HepG2 (cell line): ENCODE measurements at regions not wholly inside any gene's neighbourhood (a gene's known extent, or its start where the extent isn't known, plus 50 kb on each side); places are given as distances from the start of the nearest gene placed in this dataset.

ENCODE experiments used
- CBX5 ChIP-seq: sonication (generic); formaldehyde crosslinking; IDR thresholded peaks from 2 replicates; pipeline ENCODE4 v1.4.0; 2020; ENCODE audit warnings: missing genetic modification reagents, borderline replicate concordance
- CHD2 ChIP-seq: IDR thresholded peaks from 2 replicates; pipeline ENCODE4 v1.6.1; 2011; ENCODE audit warnings: low read depth, low read length, improper control_type of control experiment
- HDAC2 ChIP-seq: sonication (generic); formaldehyde crosslinking; IDR thresholded peaks from 2 replicates; pipeline ENCODE4 v1.4.0; 2020; ENCODE audit warnings: missing genetic modification reagents
- KLF9 ChIP-seq: IDR thresholded peaks from 2 replicates; pipeline ENCODE4 v1.6.1; 2016; ENCODE audit warnings: low read depth
- LBX2 ChIP-seq: sonication (generic); formaldehyde crosslinking; IDR thresholded peaks from 2 replicates; pipeline ENCODE4 v1.5.0; 2020; ENCODE audit warnings: missing genetic modification reagents, mild to moderate bottlenecking, borderline replicate concordance
- MIER3 ChIP-seq: IDR thresholded peaks from 2 replicates; pipeline ENCODE4 v1.6.1; 2016; ENCODE audit warnings: missing compliant biosample characterization, borderline replicate concordance
- NFIC ChIP-seq: IDR thresholded peaks from 2 replicates; pipeline ENCODE4 v1.6.1; 2012; ENCODE audit warnings: mild to moderate bottlenecking, low read length, inconsistent platforms
- PATZ1 ChIP-seq: sonication (generic); formaldehyde crosslinking; IDR thresholded peaks from 2 replicates; pipeline ENCODE4 v1.4.0; 2020; ENCODE audit warnings: missing genetic modification reagents
- RNF2 ChIP-seq: fragments of 450-650 bp; conservative IDR thresholded peaks from 2 replicates; pipeline ENCODE4 v1.6.1; 2016; ENCODE audit warnings: low read depth
- RXRB ChIP-seq: IDR thresholded peaks from 2 replicates; pipeline ENCODE4 v1.6.1; 2016; ENCODE audit warnings: borderline replicate concordance, missing genetic modification reagents, missing compliant biosample characterization
- SAP130 ChIP-seq: IDR thresholded peaks from 2 replicates; pipeline ENCODE4 v1.6.1; 2016; ENCODE audit warnings: low read depth
- XRCC5 ChIP-seq: fragments of 200-400 bp; formaldehyde crosslinking; optimal IDR thresholded peaks from 2 replicates; pipeline ENCODE3; 2017; ENCODE audit warnings: mild to moderate bottlenecking, low read length
- ZIK1 ChIP-seq: sonication (generic); formaldehyde crosslinking; IDR thresholded peaks from 2 replicates; pipeline ENCODE4 v1.5.0; 2020; ENCODE audit warnings: mild to moderate bottlenecking, low read depth, missing genetic modification reagents, borderline replicate concordance
- ZKSCAN8 ChIP-seq: IDR thresholded peaks from 2 replicates; pipeline ENCODE4 v1.6.1; 2016; ENCODE audit warnings: borderline replicate concordance, missing genetic modification reagents, missing compliant biosample characterization
- ZNF205 ChIP-seq: IDR thresholded peaks from 2 replicates; pipeline ENCODE4 v1.6.1; 2018; ENCODE audit warnings: missing biosample characterization, missing genetic modification reagents
- ZNF251 ChIP-seq: sonication (generic); formaldehyde crosslinking; IDR thresholded peaks from 2 replicates; pipeline ENCODE4 v1.9.0; 2021; ENCODE audit warnings: mild to moderate bottlenecking, missing genetic modification reagents
- ZNF460 ChIP-seq: sonication (generic); formaldehyde crosslinking; IDR thresholded peaks from 2 replicates; pipeline ENCODE4 v1.5.1; 2020; ENCODE audit warnings: missing genetic modification reagents, mild to moderate bottlenecking, borderline replicate concordance
- ZNF703 ChIP-seq: sonication (generic); formaldehyde crosslinking; IDR thresholded peaks from 2 replicates; pipeline ENCODE4 v1.5.1; 2020; ENCODE audit warnings: missing genetic modification reagents, mild to moderate bottlenecking, moderate library complexity, borderline replicate concordance
- TF ChIP-seq, protein P1 (sequence below): sonication (generic); formaldehyde crosslinking; IDR thresholded peaks from 2 replicates; pipeline ENCODE4 v1.8.0; 2022; ENCODE audit warnings: mild to moderate bottlenecking, missing genetic modification reagents, moderate library complexity
- TF ChIP-seq, protein P2 (sequence below): sonication (generic); formaldehyde crosslinking; IDR thresholded peaks from 2 replicates; pipeline ENCODE4 v1.5.1; 2020; ENCODE audit warnings: missing genetic modification reagents, mild to moderate bottlenecking, borderline replicate concordance
- TF ChIP-seq, protein P3 (sequence below): sonication (generic); formaldehyde crosslinking; IDR thresholded peaks from 2 replicates; pipeline ENCODE4 v1.4.0; 2020; ENCODE audit warnings: missing genetic modification reagents, borderline replicate concordance

DNA sequence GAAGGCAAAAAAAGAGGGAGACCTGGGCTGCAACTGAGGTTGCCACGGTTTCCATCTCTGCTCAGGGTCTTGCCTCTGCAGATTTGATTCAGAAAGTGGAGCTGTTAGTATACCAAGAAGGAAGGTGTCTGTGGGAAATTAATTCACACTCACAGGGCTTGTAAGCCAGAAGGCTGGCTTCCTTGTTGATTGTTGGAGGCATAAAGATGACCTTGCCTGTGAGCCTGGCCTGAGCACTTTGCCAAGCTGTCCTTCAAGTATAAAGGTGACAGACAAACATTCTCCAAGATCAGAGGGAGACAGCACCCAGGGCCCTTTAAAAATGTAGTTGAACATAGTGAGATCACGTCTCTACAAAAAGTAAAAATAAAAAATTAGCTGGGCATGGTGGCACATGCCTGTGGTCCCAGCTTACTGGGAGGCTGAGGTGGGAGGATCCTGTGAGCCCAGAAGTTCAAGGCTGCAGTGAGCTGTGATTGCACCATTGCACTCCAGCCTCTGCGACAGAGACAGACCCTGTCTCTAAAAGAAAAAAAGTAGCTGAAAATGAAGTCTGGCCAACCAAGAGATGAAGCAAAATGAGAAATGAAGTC, 91.2 kb upstream of the UXS1 start (continued):
- TF ChIP-seq ZNF703 (CRISPR knock-in tag) (no peak), ZNF205 (no peak), ZNF251 (no peak), ZKSCAN8 (CRISPR knock-in tag) (no peak), SAP130 (CRISPR knock-in tag) (0 out of 2 replicates have a peak, but pooled peaks have one; percentile 16), ZNF460 (CRISPR knock-in tag) (no peak; the same call in 1 of the 2 replicates), NFIC (no peak), XRCC5 (no peak), RXRB (CRISPR knock-in tag) (peak; percentile 74; the same call in 1 of the 2 replicates), ZIK1 (CRISPR knock-in tag) (no peak), CBX5 (0 out of 2 replicates have a peak, but pooled peaks have one; percentile 61), LBX2 (CRISPR knock-in tag) (no peak), CHD2 (no peak), KLF9 (CRISPR knock-in tag) (no peak), PATZ1 (CRISPR knock-in tag) (peak; percentile 41; the same call in 1 of the 2 replicates), MIER3 (CRISPR knock-in tag) (0 out of 2 replicates have a peak, but pooled peaks have one; percentile 17), RNF2 (no peak), HDAC2 (peak; percentile 64)
- TF ChIP-seq, protein P1, sequence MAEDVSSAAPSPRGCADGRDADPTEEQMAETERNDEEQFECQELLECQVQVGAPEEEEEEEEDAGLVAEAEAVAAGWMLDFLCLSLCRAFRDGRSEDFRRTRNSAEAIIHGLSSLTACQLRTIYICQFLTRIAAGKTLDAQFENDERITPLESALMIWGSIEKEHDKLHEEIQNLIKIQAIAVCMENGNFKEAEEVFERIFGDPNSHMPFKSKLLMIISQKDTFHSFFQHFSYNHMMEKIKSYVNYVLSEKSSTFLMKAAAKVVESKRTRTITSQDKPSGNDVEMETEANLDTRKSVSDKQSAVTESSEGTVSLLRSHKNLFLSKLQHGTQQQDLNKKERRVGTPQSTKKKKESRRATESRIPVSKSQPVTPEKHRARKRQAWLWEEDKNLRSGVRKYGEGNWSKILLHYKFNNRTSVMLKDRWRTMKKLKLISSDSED (CRISPR knock-in tag): no peak
- TF ChIP-seq, protein P2, sequence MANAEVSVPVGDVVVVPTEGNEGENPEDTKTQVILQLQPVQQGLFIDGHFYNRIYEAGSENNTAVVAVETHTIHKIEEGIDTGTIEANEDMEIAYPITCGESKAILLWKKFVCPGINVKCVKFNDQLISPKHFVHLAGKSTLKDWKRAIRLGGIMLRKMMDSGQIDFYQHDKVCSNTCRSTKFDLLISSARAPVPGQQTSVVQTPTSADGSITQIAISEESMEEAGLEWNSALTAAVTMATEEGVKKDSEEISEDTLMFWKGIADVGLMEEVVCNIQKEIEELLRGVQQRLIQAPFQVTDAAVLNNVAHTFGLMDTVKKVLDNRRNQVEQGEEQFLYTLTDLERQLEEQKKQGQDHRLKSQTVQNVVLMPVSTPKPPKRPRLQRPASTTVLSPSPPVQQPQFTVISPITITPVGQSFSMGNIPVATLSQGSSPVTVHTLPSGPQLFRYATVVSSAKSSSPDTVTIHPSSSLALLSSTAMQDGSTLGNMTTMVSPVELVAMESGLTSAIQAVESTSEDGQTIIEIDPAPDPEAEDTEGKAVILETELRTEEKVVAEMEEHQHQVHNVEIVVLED (CRISPR knock-in tag): no peak
- TF ChIP-seq, protein P3, sequence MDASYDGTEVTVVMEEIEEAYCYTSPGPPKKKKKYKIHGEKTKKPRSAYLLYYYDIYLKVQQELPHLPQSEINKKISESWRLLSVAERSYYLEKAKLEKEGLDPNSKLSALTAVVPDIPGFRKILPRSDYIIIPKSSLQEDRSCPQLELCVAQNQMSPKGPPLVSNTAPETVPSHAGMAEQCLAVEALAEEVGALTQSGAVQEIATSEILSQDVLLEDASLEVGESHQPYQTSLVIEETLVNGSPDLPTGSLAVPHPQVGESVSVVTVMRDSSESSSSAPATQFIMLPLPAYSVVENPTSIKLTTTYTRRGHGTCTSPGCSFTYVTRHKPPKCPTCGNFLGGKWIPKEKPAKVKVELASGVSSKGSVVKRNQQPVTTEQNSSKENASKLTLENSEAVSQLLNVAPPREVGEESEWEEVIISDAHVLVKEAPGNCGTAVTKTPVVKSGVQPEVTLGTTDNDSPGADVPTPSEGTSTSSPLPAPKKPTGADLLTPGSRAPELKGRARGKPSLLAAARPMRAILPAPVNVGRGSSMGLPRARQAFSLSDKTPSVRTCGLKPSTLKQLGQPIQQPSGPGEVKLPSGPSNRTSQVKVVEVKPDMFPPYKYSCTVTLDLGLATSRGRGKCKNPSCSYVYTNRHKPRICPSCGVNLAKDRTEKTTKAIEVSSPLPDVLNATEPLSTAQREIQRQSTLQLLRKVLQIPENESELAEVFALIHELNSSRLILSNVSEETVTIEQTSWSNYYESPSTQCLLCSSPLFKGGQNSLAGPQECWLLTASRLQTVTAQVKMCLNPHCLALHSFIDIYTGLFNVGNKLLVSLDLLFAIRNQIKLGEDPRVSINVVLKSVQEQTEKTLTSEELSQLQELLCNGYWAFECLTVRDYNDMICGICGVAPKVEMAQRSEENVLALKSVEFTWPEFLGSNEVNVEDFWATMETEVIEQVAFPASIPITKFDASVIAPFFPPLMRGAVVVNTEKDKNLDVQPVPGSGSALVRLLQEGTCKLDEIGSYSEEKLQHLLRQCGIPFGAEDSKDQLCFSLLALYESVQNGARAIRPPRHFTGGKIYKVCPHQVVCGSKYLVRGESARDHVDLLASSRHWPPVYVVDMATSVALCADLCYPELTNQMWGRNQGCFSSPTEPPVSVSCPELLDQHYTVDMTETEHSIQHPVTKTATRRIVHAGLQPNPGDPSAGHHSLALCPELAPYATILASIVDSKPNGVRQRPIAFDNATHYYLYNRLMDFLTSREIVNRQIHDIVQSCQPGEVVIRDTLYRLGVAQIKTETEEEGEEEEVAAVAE (CRISPR knock-in tag): no peak
